Gastrocnemius medialis (tissue), 4 donors: ENCODE measurements at regions not wholly inside any gene's neighbourhood (a gene's known extent, or its start where the extent isn't known, plus 50 kb on each side); places are given as distances from the start of the nearest gene placed in this dataset.

Experiments
- CTCF ChIP-seq, 5 experiments: fragments of 450-650 bp in 3 of 5; fragments of 200-600 bp in 2 of 5; sonication (generic) in 2 of 5; IDR thresholded peaks in 4 of 5; conservative IDR thresholded peaks in 1 of 5; 1 replicate in 4 of 5; 2 replicates in 1 of 5; pipeline ENCODE4 v1.5.1; 2016 to 2019; ENCODE audit warnings: antibody characterized with exemption in 5 of 5, mild to moderate bottlenecking in 3 of 5, moderate library complexity in 3 of 5
- POLR2A ChIP-seq, 2 donors: fragments of 450-650 bp; IDR thresholded peaks; one replicate each; pipeline ENCODE4 v1.6.1; 2017; ENCODE audit warnings: antibody characterized with exemption in 2 of 2, mild to moderate bottlenecking in 2 of 2, moderate library complexity in 2 of 2

GRCh38 chr1:187390215-187390818, 561.6 kb downstream of the PLA2G4A start:
- TF ChIP-seq POLR2A (IDR thresholded peaks at IDR 0.05) (no peak), CTCF (IDR thresholded peaks at IDR 0.05 in 4 of 5, conservative IDR thresholded peaks at IDR 0.05 in 1 of 5) (no peak)
